ENCODE measurements at regions not wholly inside any gene's neighbourhood (a gene's known extent, or its start where the extent isn't known, plus 50 kb on each side); places are given as distances from the start of the nearest gene placed in this dataset.

DNA sequence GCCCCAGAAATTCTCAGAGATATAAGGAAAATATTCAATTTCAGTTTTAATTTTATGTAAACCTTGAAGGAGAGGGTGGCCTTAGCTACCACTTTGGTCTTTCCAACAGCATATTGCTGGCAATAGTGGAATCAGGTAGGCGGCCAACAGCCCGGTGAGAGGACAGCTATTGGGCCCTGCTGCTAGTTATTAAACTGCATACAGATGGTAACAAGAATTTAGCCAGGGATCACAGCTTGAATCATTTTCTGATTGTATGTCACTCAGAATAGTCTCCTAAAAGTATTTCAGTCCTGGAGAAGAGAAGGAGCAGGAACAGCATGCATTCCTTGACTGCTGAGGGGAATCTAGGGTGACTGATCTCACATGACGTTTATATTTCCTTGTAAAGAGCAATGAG is 261.4 kb upstream of the SMIM30 start:
- CTCF ChIA-PET, result no interaction called here

More for the DNA sequence above, 261.4 kb upstream of the SMIM30 start:
- Histone ChIP-seq H4K91ac (ENCODE audit: insufficient read depth, low read depth, low read length) (no peak overlapping the region), H3K9me1 (ENCODE audit: insufficient read depth, low read length) (no peaks in the 10 kb centered on the region), H2BK15ac (ENCODE audit: low read depth, low read length) (no peak overlapping the region), H3K4me3 (ENCODE audit: insufficient read depth, low read depth, low read length) (no peak overlapping the region), H3K4me1 (ENCODE audit: control insufficient read depth, insufficient read depth, low read length) (no peaks in the 10 kb centered on the region), H2BK120ac (ENCODE audit: low read depth, low read length) (no peak overlapping the region), H3K23ac (ENCODE audit: low read depth, low read length) (no peak overlapping the region), H4K5ac (ENCODE audit: low read depth, low read length) (no peak overlapping the region), H2AFZ (replicated peaks; ENCODE audit: low read length, poor library complexity) (no peak overlapping the region), H3K14ac (replicated peaks; ENCODE audit: low read depth, low read length) (no peak overlapping the region), H3K56ac (ENCODE audit: extremely low read depth, insufficient read depth, low read length) (no peak overlapping the region), H3K9me3 (ENCODE audit: control insufficient read depth, insufficient read depth, low read length) (no peaks in the 10 kb centered on the region), H3K79me1 (ENCODE audit: low read depth in 1 of 2, low read length in 2 of 2) (no peaks in the 10 kb centered on the region), H2AK5ac (ENCODE audit: low read depth, low read length) (no peak overlapping the region), H3K9ac (ENCODE audit: low read depth, low read length) (no peak overlapping the region), H3K18ac (ENCODE audit: low read depth, low read length) (no peak overlapping the region), H4K20me1 (ENCODE audit: insufficient read depth, low read length) (no peaks in the 10 kb centered on the region), H3K27me3 (ENCODE audit: control insufficient read depth, insufficient read depth, low read length) (no peaks in the 10 kb centered on the region), H2BK5ac (ENCODE audit: low read depth, low read length, poor library complexity, severe bottlenecking) (no peak overlapping the region), H4K8ac (ENCODE audit: low read depth in 2 of 2, low read length in 2 of 2) (no peak overlapping the region), H3K27ac (ENCODE audit: insufficient read depth, low read length) (no peak overlapping the region), H3K36me3 (ENCODE audit: control insufficient read depth, insufficient read depth, low read length) (no peaks in the 10 kb centered on the region), H2AK9ac (replicated peaks; ENCODE audit: low read depth, low read length, poor library complexity) (no peak overlapping the region), H3K4ac (ENCODE audit: low read depth, low read length) (no peak overlapping the region), H2BK20ac (ENCODE audit: low read depth, low read length) (no peak overlapping the region), H3K4me2 (ENCODE audit: low read depth, low read length) (no peak overlapping the region)
- intact Hi-C loops (cut with micrococcal nuclease) (no loop called here), dilution Hi-C loops (cut with HindIII; ENCODE audit: low sequenced_read_pairs, unreplicated experiment) (no loop called here), in situ Hi-C loops (cut with MboI; ENCODE audit: low sequenced_read_pairs) (no loop called here)
- BruUV-seq (replicated peaks), result no TSS peak
- DNase-seq (no peak), ATAC-seq (ENCODE audit: low read depth) (no peak)
- WGBS, 2 experiments (ENCODE audit: extremely low coverage in 2 of 2, insufficient read length in 1 of 2), result 100% methylated on average over 1 of the region's 3 CpGs; no CpG with 5 or more reads in 1 of the 2 experiments
- POLR2A ChIA-PET (ENCODE audit: unreplicated experiment), result no interaction called here
- TF ChIP-seq RCOR1 (IDR thresholded peaks at IDR 0.05; ENCODE audit: insufficient replicate concordance, low read length), result no peak
- TF ChIP-seq FOS (IDR thresholded peaks at IDR 0.05; ENCODE audit: low read depth, low read length), result no peak
- no peak for TF ChIP-seq RAD21 (IDR thresholded peaks at IDR 0.05; ENCODE audit: low read length)
- TF ChIP-seq RFX5 (IDR thresholded peaks at IDR 0.05; ENCODE audit: low read depth, low read length), result no peak
- no peak for TF ChIP-seq BHLHE40 (IDR thresholded peaks at IDR 0.05; ENCODE audit: low read depth, low read length)
- TF ChIP-seq SMC3 (IDR thresholded peaks at IDR 0.05; ENCODE audit: low read depth, low read length), result no peak
- no peak for TF ChIP-seq POLR2A (IDR thresholded peaks at IDR 0.05; ENCODE audit: low read depth, low read length)
- TF ChIP-seq, protein P1, sequence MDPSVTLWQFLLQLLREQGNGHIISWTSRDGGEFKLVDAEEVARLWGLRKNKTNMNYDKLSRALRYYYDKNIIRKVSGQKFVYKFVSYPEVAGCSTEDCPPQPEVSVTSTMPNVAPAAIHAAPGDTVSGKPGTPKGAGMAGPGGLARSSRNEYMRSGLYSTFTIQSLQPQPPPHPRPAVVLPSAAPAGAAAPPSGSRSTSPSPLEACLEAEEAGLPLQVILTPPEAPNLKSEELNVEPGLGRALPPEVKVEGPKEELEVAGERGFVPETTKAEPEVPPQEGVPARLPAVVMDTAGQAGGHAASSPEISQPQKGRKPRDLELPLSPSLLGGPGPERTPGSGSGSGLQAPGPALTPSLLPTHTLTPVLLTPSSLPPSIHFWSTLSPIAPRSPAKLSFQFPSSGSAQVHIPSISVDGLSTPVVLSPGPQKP (IDR thresholded peaks at IDR 0.05; ENCODE audit: borderline replicate concordance, low read depth, low read length), result no peak
- no peak for TF ChIP-seq MAZ (IDR thresholded peaks at IDR 0.05; ENCODE audit: borderline replicate concordance, low read depth, low read length)
- TF ChIP-seq MXI1 (IDR thresholded peaks at IDR 0.05; ENCODE audit: borderline replicate concordance, low read depth, low read length), result no peak
- no peak for TF ChIP-seq NFE2L2 (IDR thresholded peaks at IDR 0.05; ENCODE audit: low read depth, low read length)
- TF ChIP-seq CTCF (conservative IDR thresholded peaks at IDR 0.05; ENCODE audit: low read depth, low read length), result no peak
- TF ChIP-seq, protein P2, sequence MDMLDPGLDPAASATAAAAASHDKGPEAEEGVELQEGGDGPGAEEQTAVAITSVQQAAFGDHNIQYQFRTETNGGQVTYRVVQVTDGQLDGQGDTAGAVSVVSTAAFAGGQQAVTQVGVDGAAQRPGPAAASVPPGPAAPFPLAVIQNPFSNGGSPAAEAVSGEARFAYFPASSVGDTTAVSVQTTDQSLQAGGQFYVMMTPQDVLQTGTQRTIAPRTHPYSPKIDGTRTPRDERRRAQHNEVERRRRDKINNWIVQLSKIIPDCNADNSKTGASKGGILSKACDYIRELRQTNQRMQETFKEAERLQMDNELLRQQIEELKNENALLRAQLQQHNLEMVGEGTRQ (IDR thresholded peaks at IDR 0.05; ENCODE audit: low read depth, low read length), result no peak
- no peak for TF ChIP-seq CHD1 (IDR thresholded peaks at IDR 0.05; ENCODE audit: low read depth, low read length)
- TF ChIP-seq MAFK (IDR thresholded peaks at IDR 0.05; ENCODE audit: low read depth, low read length), result no peak
- no peak for TF ChIP-seq CEBPB (IDR thresholded peaks at IDR 0.05; ENCODE audit: low read depth, low read length)

All from IMR-90 (cell line).